22Rv1 (cell line): ENCODE measurements at regions not wholly inside any gene's neighbourhood (a gene's known extent, or its start where the extent isn't known, plus 50 kb on each side); places are given as distances from the start of the nearest gene placed in this dataset.

Experiments used
- CTCF ChIP-seq: fragments of 450-650 bp; IDR thresholded peaks from 2 replicates; pipeline ENCODE4 v1.5.1; 2017; ENCODE audit warnings: mild to moderate bottlenecking
- ZFX ChIP-seq: fragments of 450-650 bp; IDR thresholded peaks from 2 replicates; pipeline ENCODE4 v1.6.1; 2017; ENCODE audit warnings: antibody characterized with exemption, borderline replicate concordance

GRCh38 chr6:14055541-14055940 is 62.0 kb upstream of the CD83 start:
- no peak for TF ChIP-seq CTCF
- TF ChIP-seq ZFX, result no peak
